SU-DHL-6 (cell line): ENCODE measurements at regions not wholly inside any gene's neighbourhood (a gene's known extent, or its start where the extent isn't known, plus 50 kb on each side); places are given as distances from the start of the nearest gene placed in this dataset.

Experiments
- EZH2phosphoT487 ChIP-seq: fragments of 200-600 bp; sonication (generic), shearing (Covaris generic); conservative IDR thresholded peaks from 2 replicates; pipeline ENCODE4 v1.6.1; 2018; ENCODE audit warnings: mild to moderate bottlenecking, antibody characterized with exemption, low read length, moderate library complexity, mixed read lengths
- TF ChIP-seq, protein P1 (sequence below): fragments of 200-600 bp; sonication (generic); IDR thresholded peaks from one replicate; pipeline ENCODE4 v1.5.1; 2017; ENCODE audit warnings: antibody characterized with exemption, mild to moderate bottlenecking, low read length, moderate library complexity; ENCODE audit not compliant: insufficient read depth, poor library complexity, severe bottlenecking

GRCh38 chr2:146246736-146247523 lies 1597.9 kb upstream of the ACVR2A start:
- TF ChIP-seq, protein P1, sequence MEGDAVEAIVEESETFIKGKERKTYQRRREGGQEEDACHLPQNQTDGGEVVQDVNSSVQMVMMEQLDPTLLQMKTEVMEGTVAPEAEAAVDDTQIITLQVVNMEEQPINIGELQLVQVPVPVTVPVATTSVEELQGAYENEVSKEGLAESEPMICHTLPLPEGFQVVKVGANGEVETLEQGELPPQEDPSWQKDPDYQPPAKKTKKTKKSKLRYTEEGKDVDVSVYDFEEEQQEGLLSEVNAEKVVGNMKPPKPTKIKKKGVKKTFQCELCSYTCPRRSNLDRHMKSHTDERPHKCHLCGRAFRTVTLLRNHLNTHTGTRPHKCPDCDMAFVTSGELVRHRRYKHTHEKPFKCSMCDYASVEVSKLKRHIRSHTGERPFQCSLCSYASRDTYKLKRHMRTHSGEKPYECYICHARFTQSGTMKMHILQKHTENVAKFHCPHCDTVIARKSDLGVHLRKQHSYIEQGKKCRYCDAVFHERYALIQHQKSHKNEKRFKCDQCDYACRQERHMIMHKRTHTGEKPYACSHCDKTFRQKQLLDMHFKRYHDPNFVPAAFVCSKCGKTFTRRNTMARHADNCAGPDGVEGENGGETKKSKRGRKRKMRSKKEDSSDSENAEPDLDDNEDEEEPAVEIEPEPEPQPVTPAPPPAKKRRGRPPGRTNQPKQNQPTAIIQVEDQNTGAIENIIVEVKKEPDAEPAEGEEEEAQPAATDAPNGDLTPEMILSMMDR: no peak
- TF ChIP-seq EZH2phosphoT487: no peak
